HFF-Myc (cell line): ENCODE measurements at regions not wholly inside any gene's neighbourhood (a gene's known extent, or its start where the extent isn't known, plus 50 kb on each side); places are given as distances from the start of the nearest gene placed in this dataset.

Experiments used
- DNase-seq: peaks from one replicate; pipeline ENCODE4 v3.0.0-alpha.2; 2011; ENCODE audit warnings: low read depth; ENCODE audit errors: extremely low read depth
- H3K4me3 ChIP-seq: replicated peaks from 2 replicates; pipeline ENCODE4 v1.5.1; 2011; ENCODE audit warnings: low read depth, mild to moderate bottlenecking, control low read depth, low read length
- TF ChIP-seq, protein P1 (sequence below): IDR thresholded peaks from 2 replicates; pipeline ENCODE4 v1.5.1; 2012; ENCODE audit warnings: mild to moderate bottlenecking, low read depth, low read length, control low read depth; ENCODE audit errors: missing control alignments

DNA sequence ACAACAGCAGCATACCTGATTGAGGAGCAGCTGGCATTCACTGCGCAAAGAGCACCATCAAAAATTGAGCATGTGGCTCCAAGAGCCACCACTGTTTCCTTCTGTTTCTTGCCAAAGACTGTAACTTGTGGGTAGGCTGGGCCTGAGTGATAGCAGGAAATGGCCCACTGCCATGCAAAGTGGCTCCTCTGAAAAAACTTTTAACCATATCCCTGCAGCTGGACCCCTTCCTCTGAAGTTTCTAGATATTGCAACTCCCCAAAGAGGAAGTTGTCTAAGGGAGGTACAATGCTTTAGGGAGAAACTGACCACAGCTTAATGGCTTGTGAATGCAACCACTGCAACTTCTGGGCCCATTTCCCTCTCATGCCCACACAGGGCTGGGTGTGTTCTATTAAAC is 355.4 kb upstream of the PDE4D start:
- TF ChIP-seq, protein P1, sequence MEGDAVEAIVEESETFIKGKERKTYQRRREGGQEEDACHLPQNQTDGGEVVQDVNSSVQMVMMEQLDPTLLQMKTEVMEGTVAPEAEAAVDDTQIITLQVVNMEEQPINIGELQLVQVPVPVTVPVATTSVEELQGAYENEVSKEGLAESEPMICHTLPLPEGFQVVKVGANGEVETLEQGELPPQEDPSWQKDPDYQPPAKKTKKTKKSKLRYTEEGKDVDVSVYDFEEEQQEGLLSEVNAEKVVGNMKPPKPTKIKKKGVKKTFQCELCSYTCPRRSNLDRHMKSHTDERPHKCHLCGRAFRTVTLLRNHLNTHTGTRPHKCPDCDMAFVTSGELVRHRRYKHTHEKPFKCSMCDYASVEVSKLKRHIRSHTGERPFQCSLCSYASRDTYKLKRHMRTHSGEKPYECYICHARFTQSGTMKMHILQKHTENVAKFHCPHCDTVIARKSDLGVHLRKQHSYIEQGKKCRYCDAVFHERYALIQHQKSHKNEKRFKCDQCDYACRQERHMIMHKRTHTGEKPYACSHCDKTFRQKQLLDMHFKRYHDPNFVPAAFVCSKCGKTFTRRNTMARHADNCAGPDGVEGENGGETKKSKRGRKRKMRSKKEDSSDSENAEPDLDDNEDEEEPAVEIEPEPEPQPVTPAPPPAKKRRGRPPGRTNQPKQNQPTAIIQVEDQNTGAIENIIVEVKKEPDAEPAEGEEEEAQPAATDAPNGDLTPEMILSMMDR = no peak
- no peak overlapping the region for H3K4me3 ChIP-seq
- no peak for DNase-seq

DNA sequence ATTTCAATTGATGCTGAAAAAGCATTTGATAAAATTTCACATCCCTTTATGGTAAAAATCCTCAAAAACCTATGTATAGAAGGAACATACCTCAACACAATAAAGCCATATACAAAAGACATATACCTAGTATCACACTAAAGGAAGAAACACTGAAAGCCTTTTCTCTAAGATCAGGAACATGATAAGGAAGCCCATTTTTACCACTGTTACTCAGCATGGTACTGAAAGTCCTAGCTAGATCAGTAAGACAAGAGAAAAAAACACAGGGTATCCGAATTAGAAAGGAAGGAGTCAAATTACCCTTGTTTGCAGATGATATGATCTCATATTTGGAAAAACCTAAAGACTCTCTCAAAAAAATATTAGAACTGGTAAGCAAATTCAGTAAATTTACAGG is 350.2 kb upstream of the PDE4D start:
- H3K4me3 ChIP-seq = no peak overlapping the region
- TF ChIP-seq, protein P1 = no peak
- DNase-seq = no peak

- DNase-seq = no peak
- no peak overlapping the region for H3K4me3 ChIP-seq
- TF ChIP-seq, protein P1 = no peak
These were observed 338.7 kb upstream of the PDE4D start for GRCh38 chr5:60232036-60232795.

DNA sequence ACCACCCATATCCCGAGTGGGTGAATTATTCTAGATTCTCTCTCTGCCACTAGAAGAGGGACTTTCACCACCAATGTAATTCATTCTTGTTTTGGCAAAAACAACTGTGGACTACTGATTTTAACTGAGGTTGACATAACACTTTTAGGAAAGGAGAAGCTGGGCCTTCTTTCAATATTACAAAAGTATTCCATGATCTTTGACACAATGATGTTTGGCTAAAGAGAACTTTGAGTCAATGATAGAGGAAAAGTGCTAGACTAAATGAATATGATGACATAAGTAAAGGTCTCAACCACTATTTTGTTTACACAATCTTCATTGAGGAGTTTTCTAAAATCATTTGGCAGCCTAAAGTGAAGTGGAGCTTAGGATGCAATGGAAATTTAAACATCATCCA is 336.9 kb upstream of the PDE4D start:
- TF ChIP-seq, protein P1 = no peak
- no peak for DNase-seq
- H3K4me3 ChIP-seq = no peak overlapping the region

DNA sequence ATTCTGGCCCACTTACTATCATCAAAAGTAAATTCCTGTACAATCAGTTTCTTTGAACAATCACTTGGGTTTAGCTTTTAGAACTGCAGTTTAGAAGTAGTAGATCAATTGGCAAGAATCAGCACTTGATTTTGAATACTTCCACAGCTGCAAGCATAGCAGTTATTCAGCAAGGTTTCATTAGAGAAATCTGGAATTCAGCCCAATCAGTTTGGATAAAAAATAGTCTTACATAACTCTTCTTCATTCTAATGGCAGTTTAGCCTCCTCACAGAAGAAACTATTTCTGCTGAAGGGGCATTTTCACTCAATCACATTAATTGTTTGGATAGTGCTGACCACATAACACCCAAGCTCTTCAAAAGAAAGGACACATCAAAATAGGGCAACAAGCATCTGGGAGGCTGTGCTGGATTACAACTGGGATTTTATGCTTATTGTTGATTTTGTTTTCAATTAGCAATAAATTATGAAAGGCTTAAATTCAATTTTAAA is 336.2 kb upstream of the PDE4D start:
- H3K4me3 ChIP-seq = no peak overlapping the region
- TF ChIP-seq, protein P1 = no peak
- DNase-seq = no peak

- DNase-seq = no peak
- TF ChIP-seq, protein P1 = no peak
- H3K4me3 ChIP-seq = no peak overlapping the region
These were observed 335.1 kb upstream of the PDE4D start for GRCh38 chr5:60228676-60229075.

GRCh38 chr5:60226128-60226527 is 332.6 kb upstream of the PDE4D start:
- H3K4me3 ChIP-seq = no peak overlapping the region
- no peak for DNase-seq
- TF ChIP-seq, protein P1 = no peak
